Neural progenitor cell (in vitro differentiated cells): ENCODE measurements at regions not wholly inside any gene's neighbourhood (a gene's known extent, or its start where the extent isn't known, plus 50 kb on each side); places are given as distances from the start of the nearest gene placed in this dataset.

Experiments used
- DNase-seq: peaks from one replicate; pipeline ENCODE4 v3.0.0-alpha.2; 2016; ENCODE audit warnings: low spot score
- H2AFZ ChIP-seq: fragments of 200-600 bp; sonication (generic); replicated peaks from 2 replicates; pipeline ENCODE4 v1.6.1; 2016; ENCODE audit warnings: antibody characterized with exemption
- H3F3A ChIP-seq: fragments of 200-600 bp; sonication (generic); 2 replicates; pipeline ENCODE4 v1.6.1; 2016; ENCODE audit warnings: antibody characterized with exemption, low read depth
- H3K27ac ChIP-seq: fragments of 200-600 bp; sonication (generic); 2 replicates; pipeline ENCODE4 v1.5.1; 2016; ENCODE audit warnings: mild to moderate bottlenecking
- H3K27me3 ChIP-seq: fragments of 200-600 bp; sonication (generic); 2 replicates; pipeline ENCODE4 v1.6.1; 2016; ENCODE audit warnings: mild to moderate bottlenecking, moderate library complexity
- H3K36me3 ChIP-seq: fragments of 200-600 bp; sonication (generic); 2 replicates; pipeline ENCODE4 v1.5.1; 2016
- H3K4me1 ChIP-seq: fragments of 200-600 bp; sonication (generic); 2 replicates; pipeline ENCODE4 v1.6.1; 2016; ENCODE audit warnings: mixed run types
- H3K4me2 ChIP-seq: fragments of 200-600 bp; sonication (generic); 2 replicates; pipeline ENCODE4 v1.6.1; 2016
- H3K4me3 ChIP-seq: fragments of 200-600 bp; sonication (generic); 2 replicates; pipeline ENCODE4 v1.5.1; 2016
- H3K79me2 ChIP-seq: fragments of 200-600 bp; sonication (generic); 2 replicates; pipeline ENCODE4 v1.6.1; 2016; ENCODE audit warnings: low read depth
- H3K9ac ChIP-seq: fragments of 200-600 bp; sonication (generic); 2 replicates; pipeline ENCODE4 v1.6.1; 2016
- H3K9me3 ChIP-seq: fragments of 200-600 bp; sonication (generic); 2 replicates; pipeline ENCODE4 v1.5.1; 2016; ENCODE audit warnings: low read depth
- H4K20me1 ChIP-seq: fragments of 200-600 bp; sonication (generic); 2 replicates; pipeline ENCODE4 v1.6.1; 2016; ENCODE audit warnings: low read depth
- H3K27ac Mint-ChIP-seq: 3 replicates; pipeline ENCODE4 v1.8.0; 2021; ENCODE audit warnings: mixed read lengths
- H3K27me3 Mint-ChIP-seq: 2 replicates; pipeline ENCODE4 v1.8.0; 2022; ENCODE audit warnings: low read depth, mild to moderate bottlenecking, inconsistent platforms, moderate library complexity, mixed read lengths; ENCODE audit not compliant: insufficient read depth
- H3K36me3 Mint-ChIP-seq: 3 replicates; pipeline ENCODE4 v1.8.0; 2021; ENCODE audit warnings: mixed read lengths
- H3K4me1 Mint-ChIP-seq: 3 replicates; pipeline ENCODE4 v1.8.0; 2021; ENCODE audit warnings: mixed read lengths
- H3K4me3 Mint-ChIP-seq: 3 replicates; pipeline ENCODE4 v1.8.0; 2021; ENCODE audit warnings: mild to moderate bottlenecking, moderate library complexity, mixed read lengths
- H3K9me3 Mint-ChIP-seq: 3 replicates; pipeline ENCODE4 v1.8.0; 2020; ENCODE audit warnings: mixed read lengths
- CTCF ChIP-seq: fragments of 200-600 bp; sonication (generic); IDR thresholded peaks from 2 replicates; pipeline ENCODE4 v1.5.1; 2017; ENCODE audit warnings: antibody characterized with exemption, mild to moderate bottlenecking
- EZH2 ChIP-seq: fragments of 200-600 bp; sonication (generic); IDR thresholded peaks from 2 replicates; pipeline ENCODE4 v1.6.1; 2017; ENCODE audit warnings: antibody characterized with exemption, mild to moderate bottlenecking, moderate library complexity
- EZH2phosphoT487 ChIP-seq: fragments of 200-600 bp; sonication (generic); IDR thresholded peaks from 2 replicates; pipeline ENCODE4 v1.6.1; 2017; ENCODE audit warnings: antibody characterized with exemption

DNA sequence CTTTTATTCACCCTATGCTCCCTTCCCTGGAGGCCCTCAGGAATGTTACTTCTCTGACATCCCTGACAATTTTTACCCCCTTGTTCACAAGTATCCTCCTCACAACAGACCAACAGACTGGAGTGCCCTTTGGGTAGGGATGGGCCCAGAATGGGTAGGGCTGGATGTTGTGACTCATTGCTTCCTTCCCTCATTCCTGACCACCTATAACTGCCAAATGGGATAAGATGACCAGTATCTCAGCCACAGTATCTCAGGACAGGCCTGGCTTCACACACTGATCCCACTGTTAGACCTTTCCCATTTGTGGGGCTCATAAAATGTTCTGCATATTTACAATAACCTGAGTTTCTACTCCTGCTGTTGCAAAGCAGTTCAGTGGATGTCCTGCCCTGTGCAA is 223.0 kb upstream of the LRFN2 start:
- no peaks in the 10 kb centered on the region for H3K9me3 ChIP-seq
- no peaks in the 10 kb centered on the region for H3K36me3 ChIP-seq
- no peak overlapping the region for H2AFZ ChIP-seq
- no peaks in the 10 kb centered on the region for H3K4me1 Mint-ChIP-seq
- H3K4me1 ChIP-seq: no peaks in the 10 kb centered on the region
- DNase-seq: no peak
- H3K4me2 ChIP-seq: no peak overlapping the region
- no peaks in the 10 kb centered on the region for H3F3A ChIP-seq
- no peak overlapping the region for H3K9ac ChIP-seq
- no peak overlapping the region for H3K27ac Mint-ChIP-seq
- H3K36me3 Mint-ChIP-seq: no peaks in the 10 kb centered on the region
- H3K27me3 ChIP-seq: no peaks in the 10 kb centered on the region
- H3K27ac ChIP-seq: no peak overlapping the region
- H3K27me3 Mint-ChIP-seq: peaks cover 9% of the 10 kb centered on the region
- no peaks in the 10 kb centered on the region for H4K20me1 ChIP-seq
- no peaks in the 10 kb centered on the region for H3K79me2 ChIP-seq
- H3K4me3 ChIP-seq: no peak overlapping the region
- TF ChIP-seq EZH2phosphoT487 (no peak), EZH2 (no peak), CTCF (no peak)
- H3K4me3 Mint-ChIP-seq: no peak overlapping the region
- no peaks in the 10 kb centered on the region for H3K9me3 Mint-ChIP-seq

GRCh38 chr6:40809627-40810026 is 222.5 kb upstream of the LRFN2 start:
- H3K27ac ChIP-seq: no peak overlapping the region

GRCh38 chr6:40807484-40807883 is 220.3 kb upstream of the LRFN2 start:
- Histone ChIP-seq H4K20me1 (no peaks in the 10 kb centered on the region), H3K36me3 (no peaks in the 10 kb centered on the region), H2AFZ (no peak overlapping the region), H3K27ac (no peak overlapping the region), H3K4me2 (no peak overlapping the region), H3K4me3 (no peak overlapping the region), H3K79me2 (no peaks in the 10 kb centered on the region), H3K27me3 (no peaks in the 10 kb centered on the region), H3K9me3 (no peaks in the 10 kb centered on the region), H3F3A (no peaks in the 10 kb centered on the region), H3K9ac (no peak overlapping the region), H3K4me1 (peaks cover 13% of the 10 kb centered on the region)
- DNase-seq: no peak
- H3K27ac Mint-ChIP-seq: no peak overlapping the region
- no peaks in the 10 kb centered on the region for H3K36me3 Mint-ChIP-seq
- TF ChIP-seq CTCF: no peak
- no peak for TF ChIP-seq EZH2
- no peak for TF ChIP-seq EZH2phosphoT487
- no peak overlapping the region for H3K4me3 Mint-ChIP-seq
- H3K4me1 Mint-ChIP-seq: peaks cover 4% of the 10 kb centered on the region
- H3K9me3 Mint-ChIP-seq: no peaks in the 10 kb centered on the region
- peaks cover 3% of the 10 kb centered on the region for H3K27me3 Mint-ChIP-seq

More at GRCh38 chr6:40809627-40810026, 222.5 kb upstream of the LRFN2 start:
- H3K4me1 Mint-ChIP-seq: no peaks in the 10 kb centered on the region
- no peak overlapping the region for H3K4me3 Mint-ChIP-seq
- H2AFZ ChIP-seq: no peak overlapping the region
- H3K27ac Mint-ChIP-seq: no peak overlapping the region
- no peaks in the 10 kb centered on the region for H3K9me3 ChIP-seq
- no peak overlapping the region for H3K4me3 ChIP-seq
- H3K9ac ChIP-seq: no peak overlapping the region
- H4K20me1 ChIP-seq: no peaks in the 10 kb centered on the region
- no peaks in the 10 kb centered on the region for H3K27me3 ChIP-seq
- TF ChIP-seq EZH2 (no peak), EZH2phosphoT487 (no peak), CTCF (no peak)
- DNase-seq: no peak
- H3K4me2 ChIP-seq: no peak overlapping the region
- H3K27me3 Mint-ChIP-seq: peaks cover 5% of the 10 kb centered on the region
- H3K36me3 ChIP-seq: no peaks in the 10 kb centered on the region
- no peaks in the 10 kb centered on the region for H3K79me2 ChIP-seq
- H3K4me1 ChIP-seq: no peaks in the 10 kb centered on the region
- no peaks in the 10 kb centered on the region for H3K9me3 Mint-ChIP-seq
- H3K36me3 Mint-ChIP-seq: no peaks in the 10 kb centered on the region
- H3F3A ChIP-seq: no peaks in the 10 kb centered on the region
